Transverse colon (tissue), 3 donors: ENCODE measurements at regions not wholly inside any gene's neighbourhood (a gene's known extent, or its start where the extent isn't known, plus 50 kb on each side); places are given as distances from the start of the nearest gene placed in this dataset.

Source experiments
- CTCF ChIP-seq, 5 experiments: fragments of 200-600 bp in 3 of 5; fragments of 450-650 bp in 2 of 5; sonication (generic) in 3 of 5; IDR thresholded peaks; 1 replicate in 2 of 5; 2 replicates in 3 of 5; pipeline ENCODE4 v1.5.1; 2016 to 2017; ENCODE audit warnings: antibody characterized with exemption in 5 of 5, inconsistent platforms in 3 of 5, mild to moderate bottlenecking in 2 of 5, moderate library complexity in 1 of 5
- EP300 ChIP-seq: sonication (generic); formaldehyde crosslinking; IDR thresholded peaks from one replicate; pipeline ENCODE4 v1.6.1; 2017; ENCODE audit warnings: antibody characterized with exemption, low read depth
- POLR2A ChIP-seq: fragments of 450-650 bp; IDR thresholded peaks from one replicate; pipeline ENCODE4 v1.6.1; 2016; ENCODE audit warnings: antibody characterized with exemption, mild to moderate bottlenecking, moderate library complexity

GRCh38 chr1:29948581-29948980, 712.3 kb downstream of the PTPRU start:
- TF ChIP-seq CTCF (IDR thresholded peaks at IDR 0.05) (no peak), POLR2A (no peak), EP300 (no peak)
